Suprapubic skin (tissue), 4 donors: ENCODE measurements at regions not wholly inside any gene's neighbourhood (a gene's known extent, or its start where the extent isn't known, plus 50 kb on each side); places are given as distances from the start of the nearest gene placed in this dataset.

Experiments
- DNase-seq, 2 donors: peaks; one replicate each; pipeline ENCODE4 v3.0.0-alpha.2; 2019; ENCODE audit warnings: low spot score in 2 of 2
- H3K27ac ChIP-seq: fragments of 200-600 bp; sonication (generic); one replicate; pipeline ENCODE4 v1.5.1; 2019
- H3K27me3 ChIP-seq: fragments of 200-600 bp; sonication (generic); one replicate; pipeline ENCODE4 v1.5.1; 2019
- H3K36me3 ChIP-seq: fragments of 200-600 bp; sonication (generic); one replicate; pipeline ENCODE4 v1.5.1; 2019
- H3K4me1 ChIP-seq: fragments of 200-600 bp; sonication (generic); one replicate; pipeline ENCODE4 v1.5.1; 2019
- H3K4me3 ChIP-seq: fragments of 200-600 bp; sonication (generic); one replicate; pipeline ENCODE4 v1.5.1; 2019; ENCODE audit warnings: mild to moderate bottlenecking
- H3K9me3 ChIP-seq: fragments of 200-600 bp; sonication (generic); one replicate; pipeline ENCODE4 v1.5.1; 2019
- EP300 ChIP-seq: sonication (generic); formaldehyde crosslinking; IDR thresholded peaks from one replicate; pipeline ENCODE4 v1.6.1; 2017; ENCODE audit warnings: antibody characterized with exemption
- POLR2A ChIP-seq, 2 donors: fragments of 450-650 bp; IDR thresholded peaks; one replicate each; pipeline ENCODE4 v1.6.1; 2017; ENCODE audit warnings: antibody characterized with exemption in 2 of 2, mild to moderate bottlenecking in 2 of 2, moderate library complexity in 2 of 2
- POLR2AphosphoS5 ChIP-seq, 3 donors: sonication (generic); formaldehyde crosslinking; IDR thresholded peaks; one replicate each; pipeline ENCODE4 v1.6.1; 2017; ENCODE audit warnings: antibody characterized with exemption in 3 of 3
- WGBS: methylation state at CpG from one replicate; pipeline ENCODE4 v1.1.5; 2018; 5-methylcytosine and 5-hydroxymethylcytosine counted together
- TF ChIP-seq, protein P1 (sequence below), 2 donors: fragments of 200-600 bp in 1 of 2; fragments of 450-650 bp in 1 of 2; sonication (generic) in 1 of 2; IDR thresholded peaks; one replicate each; pipeline ENCODE4 v1.5.1; 2016 to 2019; ENCODE audit warnings: antibody characterized with exemption in 2 of 2, mild to moderate bottlenecking in 1 of 2, moderate library complexity in 1 of 2

DNA sequence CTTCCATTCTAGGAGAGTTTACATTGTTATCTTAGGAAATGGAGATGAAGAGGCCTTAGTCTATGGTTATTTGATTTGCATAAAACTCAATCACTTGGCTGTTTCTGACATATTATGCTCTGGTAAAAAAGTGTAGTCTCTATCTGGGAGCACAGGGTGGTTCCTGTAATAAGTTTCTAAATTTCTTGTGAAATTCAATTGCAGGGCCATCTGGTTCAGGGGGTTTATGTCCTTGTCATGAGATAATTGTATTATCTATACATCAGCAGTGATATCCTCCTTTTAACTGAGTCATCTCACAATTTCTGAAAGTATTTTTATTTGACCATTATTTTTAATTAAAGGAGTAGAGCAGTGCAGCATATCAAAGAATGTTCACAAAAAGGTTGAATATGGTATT is 203.3 kb downstream of the MFSD1 start:
- H3K4me3 ChIP-seq = no peak overlapping the region
- no peaks in the 10 kb centered on the region for H3K27me3 ChIP-seq
- TF ChIP-seq, protein P1, sequence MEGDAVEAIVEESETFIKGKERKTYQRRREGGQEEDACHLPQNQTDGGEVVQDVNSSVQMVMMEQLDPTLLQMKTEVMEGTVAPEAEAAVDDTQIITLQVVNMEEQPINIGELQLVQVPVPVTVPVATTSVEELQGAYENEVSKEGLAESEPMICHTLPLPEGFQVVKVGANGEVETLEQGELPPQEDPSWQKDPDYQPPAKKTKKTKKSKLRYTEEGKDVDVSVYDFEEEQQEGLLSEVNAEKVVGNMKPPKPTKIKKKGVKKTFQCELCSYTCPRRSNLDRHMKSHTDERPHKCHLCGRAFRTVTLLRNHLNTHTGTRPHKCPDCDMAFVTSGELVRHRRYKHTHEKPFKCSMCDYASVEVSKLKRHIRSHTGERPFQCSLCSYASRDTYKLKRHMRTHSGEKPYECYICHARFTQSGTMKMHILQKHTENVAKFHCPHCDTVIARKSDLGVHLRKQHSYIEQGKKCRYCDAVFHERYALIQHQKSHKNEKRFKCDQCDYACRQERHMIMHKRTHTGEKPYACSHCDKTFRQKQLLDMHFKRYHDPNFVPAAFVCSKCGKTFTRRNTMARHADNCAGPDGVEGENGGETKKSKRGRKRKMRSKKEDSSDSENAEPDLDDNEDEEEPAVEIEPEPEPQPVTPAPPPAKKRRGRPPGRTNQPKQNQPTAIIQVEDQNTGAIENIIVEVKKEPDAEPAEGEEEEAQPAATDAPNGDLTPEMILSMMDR (IDR thresholded peaks at IDR 0.05) = no peak
- TF ChIP-seq POLR2A (IDR thresholded peaks at IDR 0.05) (no peak), POLR2AphosphoS5 (IDR thresholded peaks at IDR 0.05) (no peak), EP300 (no peak)
- H3K9me3 ChIP-seq = no peaks in the 10 kb centered on the region
- no peaks in the 10 kb centered on the region for H3K36me3 ChIP-seq
- no peak for DNase-seq
- no peaks in the 10 kb centered on the region for H3K4me1 ChIP-seq
- no peak overlapping the region for H3K27ac ChIP-seq

DNA sequence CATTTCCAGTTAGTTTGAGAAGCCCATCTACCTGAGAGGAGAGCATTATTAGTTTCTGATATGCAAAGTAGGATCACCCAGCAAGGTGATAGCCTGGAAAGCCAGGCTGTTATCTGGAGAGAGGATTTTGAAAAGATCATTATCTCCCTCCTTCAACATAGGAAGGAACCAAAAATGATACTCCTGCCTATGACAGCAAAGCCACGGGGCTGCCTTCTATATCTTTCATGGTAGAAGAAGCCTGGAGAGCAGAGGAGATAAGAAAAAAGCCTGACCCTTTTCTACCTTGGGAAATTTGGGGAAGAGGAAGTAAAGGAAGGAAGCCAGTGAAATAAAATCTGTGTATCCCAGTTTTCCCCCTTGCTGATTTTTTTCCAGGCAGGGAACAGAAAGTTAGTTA is 205.5 kb downstream of the MFSD1 start:
- H3K36me3 ChIP-seq = no peaks in the 10 kb centered on the region
- H3K27ac ChIP-seq = no peak overlapping the region
- no peak overlapping the region for H3K4me3 ChIP-seq
- 32% methylated on average over 1 of the region's 1 CpG for WGBS
- no peaks in the 10 kb centered on the region for H3K4me1 ChIP-seq
- no peaks in the 10 kb centered on the region for H3K27me3 ChIP-seq
- TF ChIP-seq POLR2AphosphoS5 (IDR thresholded peaks at IDR 0.05) = no peak
- TF ChIP-seq POLR2A (IDR thresholded peaks at IDR 0.05) = no peak
- TF ChIP-seq, protein P1 (IDR thresholded peaks at IDR 0.05) = no peak
- TF ChIP-seq EP300 = no peak
- no peaks in the 10 kb centered on the region for H3K9me3 ChIP-seq
- no peak for DNase-seq

DNA sequence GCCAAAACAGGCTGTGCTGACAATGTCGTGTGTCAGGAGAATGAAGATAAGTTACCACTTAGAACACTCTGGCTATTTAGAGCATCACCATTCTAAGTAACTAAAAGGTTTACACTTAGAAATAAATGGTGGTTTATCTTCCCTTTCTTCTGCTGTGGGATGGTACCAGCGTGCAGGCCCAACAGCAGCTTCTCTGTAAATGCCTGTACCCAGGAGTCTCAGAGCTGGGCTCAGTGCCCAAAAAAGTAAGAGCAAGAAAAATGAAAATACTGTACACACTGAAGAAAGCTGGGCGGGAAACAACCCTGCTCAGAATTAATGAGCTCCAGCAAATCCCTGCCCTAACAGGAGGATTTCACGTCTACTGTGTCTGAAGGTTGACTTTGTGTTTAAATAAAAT is 206.5 kb downstream of the MFSD1 start:
- no peak for DNase-seq
- Histone ChIP-seq H3K27me3 (no peaks in the 10 kb centered on the region), H3K4me1 (no peaks in the 10 kb centered on the region), H3K36me3 (no peaks in the 10 kb centered on the region), H3K27ac (no peak overlapping the region), H3K4me3 (no peak overlapping the region), H3K9me3 (no peaks in the 10 kb centered on the region)
- TF ChIP-seq, protein P1 (IDR thresholded peaks at IDR 0.05) = no peak
- TF ChIP-seq POLR2AphosphoS5 (IDR thresholded peaks at IDR 0.05) (no peak), EP300 (no peak), POLR2A (IDR thresholded peaks at IDR 0.05) (no peak)
- WGBS = 29% methylated on average over 4 of the region's 4 CpGs

DNA sequence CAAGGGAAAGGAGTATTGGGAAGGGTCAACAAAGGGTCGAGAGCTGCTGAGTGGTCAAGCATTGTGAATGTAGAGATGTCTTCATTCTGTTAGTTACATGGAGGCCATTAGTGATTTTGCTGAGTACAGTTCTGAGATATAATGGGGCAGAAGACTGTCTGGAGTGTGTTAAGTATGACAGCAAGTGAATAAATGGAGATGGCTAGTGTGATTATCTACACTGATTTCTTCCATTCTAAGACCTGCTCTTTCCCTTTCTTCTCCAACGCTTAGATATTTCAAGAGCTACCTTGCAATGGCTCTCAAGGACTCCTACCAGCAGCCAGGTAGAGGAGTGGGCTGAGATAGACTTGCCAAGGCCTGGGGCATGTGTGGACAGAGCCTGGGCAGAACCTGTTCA is 216.5 kb downstream of the MFSD1 start:
- Histone ChIP-seq H3K27ac (no peak overlapping the region), H3K36me3 (no peaks in the 10 kb centered on the region), H3K9me3 (peaks cover 13% of the 10 kb centered on the region), H3K4me3 (no peak overlapping the region), H3K4me1 (no peaks in the 10 kb centered on the region), H3K27me3 (no peaks in the 10 kb centered on the region)
- no peak for DNase-seq
- TF ChIP-seq POLR2A (IDR thresholded peaks at IDR 0.05) = no peak
- no peak for TF ChIP-seq POLR2AphosphoS5 (IDR thresholded peaks at IDR 0.05)
- no peak for TF ChIP-seq EP300
- TF ChIP-seq, protein P1 (IDR thresholded peaks at IDR 0.05) = no peak
- 82% methylated on average over 2 of the region's 2 CpGs for WGBS

DNA sequence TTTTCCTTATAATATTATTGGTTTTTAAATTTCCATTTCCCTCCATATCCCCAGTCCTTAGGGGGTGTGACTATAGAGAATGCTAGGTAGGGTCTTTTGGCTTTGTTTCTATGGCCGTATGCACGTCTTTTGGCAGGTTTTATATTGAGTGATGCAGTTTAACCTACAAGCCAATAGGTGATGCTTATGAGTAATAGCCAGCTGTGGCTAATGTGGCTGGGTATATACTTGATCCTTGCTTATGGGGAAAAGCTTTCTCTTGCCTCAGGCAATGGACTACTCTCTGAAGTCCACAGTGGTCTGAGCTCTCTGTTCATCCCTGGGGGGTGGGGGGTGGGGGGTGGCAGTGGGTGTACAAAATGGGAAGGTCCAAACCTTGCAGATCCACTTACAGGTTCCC is 223.9 kb downstream of the MFSD1 start:
- Histone ChIP-seq H3K27me3 (no peaks in the 10 kb centered on the region), H3K36me3 (no peaks in the 10 kb centered on the region), H3K4me3 (no peak overlapping the region), H3K27ac (no peak overlapping the region), H3K4me1 (no peaks in the 10 kb centered on the region), H3K9me3 (peaks cover 5% of the 10 kb centered on the region)
- WGBS = 36% methylated on average over 2 of the region's 2 CpGs
- no peak for DNase-seq
- no peak for TF ChIP-seq POLR2AphosphoS5 (IDR thresholded peaks at IDR 0.05)
- no peak for TF ChIP-seq EP300
- TF ChIP-seq, protein P1 (IDR thresholded peaks at IDR 0.05) = no peak
- no peak for TF ChIP-seq POLR2A (IDR thresholded peaks at IDR 0.05)
